NCI-H1436 (cell line): ENCODE measurements at regions not wholly inside any gene's neighbourhood (a gene's known extent, or its start where the extent isn't known, plus 50 kb on each side); places are given as distances from the start of the nearest gene placed in this dataset.
"Not testable (repeated sequence)": the region's sequence is repeated elsewhere in the genome, so short reads cannot be mapped to it uniquely, and the experiment has no call there.

ENCODE experiments used
- DNase-seq: peaks from one replicate; lab custom pipeline; 2025; lab: John Stamatoyannopoulos, UW

DNA sequence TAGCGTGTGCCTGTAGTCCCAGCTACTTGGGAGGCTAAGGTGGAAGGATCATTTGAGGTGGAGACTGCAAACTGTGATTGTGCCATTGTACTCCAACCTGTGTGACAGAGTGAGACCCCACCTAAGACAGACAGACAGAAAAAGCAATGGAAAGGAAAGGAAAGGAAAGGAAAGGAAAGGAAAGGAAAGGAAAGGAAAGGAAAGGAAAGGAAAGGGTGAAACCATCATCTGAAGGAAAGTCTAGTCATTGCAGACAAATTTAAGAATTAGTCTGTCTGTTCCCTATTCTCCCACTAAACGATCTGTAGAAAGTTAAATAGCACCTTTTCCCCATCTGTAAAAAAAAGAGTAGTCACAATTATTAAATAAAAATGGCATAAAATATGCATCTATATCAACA, 91.1 kb upstream of the SKAP2 start:
- DNase-seq: no peak

GRCh38 chr7:26954951-26955350, 90.6 kb upstream of the SKAP2 start:
- no peak for DNase-seq

- DNase-seq: no peak
Observed at GRCh38 chr7:26951407-26951950, 87.1 kb upstream of the SKAP2 start.

DNA sequence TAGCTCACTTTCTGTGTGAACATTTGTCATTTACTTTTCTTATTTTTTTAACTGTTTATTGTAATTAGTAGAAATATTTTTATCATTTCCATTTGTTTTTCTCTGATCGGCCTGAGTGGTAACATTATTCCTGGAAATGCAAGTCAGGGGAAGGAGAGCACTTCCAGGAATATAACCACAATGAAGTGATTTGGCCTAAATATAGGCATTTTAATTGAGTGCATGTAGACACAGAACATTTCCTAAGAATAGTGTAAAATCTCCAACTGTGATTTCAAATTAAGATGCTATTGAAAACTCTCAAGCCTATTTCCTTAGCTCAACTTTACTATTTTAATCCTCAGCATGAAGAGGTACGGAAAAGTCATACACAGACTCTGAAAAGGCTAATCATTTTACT, 86.5 kb upstream of the SKAP2 start:
- no peak for DNase-seq

DNA sequence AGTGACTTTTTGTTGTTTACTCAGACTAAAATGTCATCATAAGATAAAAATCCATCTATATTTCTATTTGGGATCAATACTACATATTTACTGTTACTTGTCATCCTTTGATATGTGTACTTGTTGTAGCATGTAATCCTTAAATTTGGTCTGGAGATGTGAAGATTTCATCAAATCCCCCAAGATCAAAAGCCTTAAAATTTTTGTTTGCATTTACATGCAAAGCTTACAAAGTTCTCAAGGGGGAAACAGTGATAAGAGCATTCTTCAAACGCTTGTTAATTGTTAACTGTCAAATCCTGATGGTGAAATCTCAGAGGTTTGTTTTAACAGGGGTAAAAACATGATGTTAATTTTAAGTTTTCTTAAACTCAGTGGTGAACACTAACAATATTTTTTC, 84.9 kb upstream of the SKAP2 start:
- no peak for DNase-seq

GRCh38 chr7:26948617-26949118, 84.3 kb upstream of the SKAP2 start:
- DNase-seq: no peak

- peak; percentile 4 for DNase-seq
Observed at GRCh38 chr7:26944501-26945358, 80.3 kb upstream of the SKAP2 start.

DNA sequence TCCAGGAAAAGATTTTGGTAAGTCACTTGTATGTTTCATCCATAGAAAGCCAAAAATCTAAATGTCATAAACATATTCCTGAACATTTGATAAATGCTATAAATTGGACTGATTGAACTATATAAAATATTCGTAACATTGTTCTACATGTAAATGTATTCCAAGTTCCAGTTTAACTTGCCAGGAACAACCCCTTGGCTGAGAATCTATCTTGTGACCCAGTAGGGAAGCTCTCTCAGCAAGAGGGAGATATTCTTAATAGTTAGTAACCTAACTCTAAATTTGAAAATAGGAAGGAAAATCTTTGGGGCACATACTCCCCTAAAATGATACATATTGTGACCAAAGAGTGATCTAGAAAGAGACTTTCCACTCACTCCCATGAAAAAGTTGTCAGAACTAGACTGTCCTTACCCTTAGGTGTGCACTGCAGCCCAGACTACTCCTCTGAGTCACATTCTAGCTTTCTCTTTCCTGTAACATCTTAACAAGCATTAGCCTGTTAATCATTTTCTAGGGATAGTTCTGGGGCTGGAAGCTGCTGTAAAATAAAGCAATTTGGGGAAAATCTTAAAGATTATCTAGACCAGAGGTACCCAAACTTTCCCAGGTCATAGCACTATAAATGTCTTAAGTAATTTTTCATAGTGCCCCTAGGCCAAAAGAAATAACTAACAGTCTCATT, 73.7 kb upstream of the SKAP2 start:
- no peak for DNase-seq

GRCh38 chr7:26937306-26937705, 72.9 kb upstream of the SKAP2 start:
- DNase-seq: no peak

DNA sequence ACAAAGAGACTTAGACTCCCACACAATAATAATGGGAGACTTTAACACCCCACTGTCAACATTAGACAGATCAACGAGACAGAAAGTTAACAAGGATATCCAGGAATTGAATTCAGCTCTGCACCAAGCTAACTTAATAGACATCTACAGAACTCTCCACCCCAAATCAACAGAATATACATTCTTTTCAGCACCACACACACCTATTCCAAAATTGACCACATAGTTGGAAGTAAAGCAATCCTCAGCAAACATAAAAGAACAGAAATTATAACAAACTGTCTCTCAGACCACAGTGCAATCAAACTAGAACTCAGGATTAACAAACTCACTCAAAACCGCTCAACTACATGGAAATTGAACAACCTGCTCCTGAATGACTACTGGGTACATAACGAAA, 68.2 kb upstream of the SKAP2 start:
- DNase-seq: not testable (repeated sequence)

GRCh38 chr7:26930845-26931244, 66.5 kb upstream of the SKAP2 start:
- DNase-seq: no peak

GRCh38 chr7:26930201-26930600, 65.8 kb upstream of the SKAP2 start:
- no peak for DNase-seq

DNA sequence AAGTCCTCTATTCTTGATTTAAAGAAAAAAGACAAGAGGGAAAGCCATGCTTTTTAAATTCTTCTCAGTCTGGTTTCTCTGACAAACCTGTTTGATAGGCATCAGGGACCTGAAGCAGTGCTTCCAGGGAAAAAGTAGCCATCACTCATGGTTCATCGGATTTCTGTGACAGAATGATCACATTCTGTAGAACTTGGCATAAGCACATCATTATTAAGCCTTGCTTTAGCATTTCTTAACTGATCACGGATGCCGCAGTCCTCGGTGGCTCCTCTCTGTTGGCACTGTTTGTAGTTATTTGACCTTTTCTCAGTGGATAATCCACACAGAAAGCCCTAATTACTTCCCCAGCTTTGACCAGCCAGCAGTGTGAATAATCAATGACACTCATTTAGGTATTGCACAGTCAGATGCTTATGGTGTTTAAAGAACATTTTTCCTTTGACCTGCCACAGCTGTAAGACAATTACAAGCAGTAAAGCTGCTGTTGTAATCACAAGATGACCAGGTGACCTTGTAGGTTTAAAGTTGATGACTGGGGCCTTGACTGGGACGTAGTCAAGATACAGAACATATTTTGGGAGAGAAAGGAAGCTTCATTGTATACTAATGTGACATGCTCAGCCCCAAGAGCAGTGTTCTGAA, 64.4 kb upstream of the SKAP2 start:
- no peak for DNase-seq

- no peak for DNase-seq
Observed at GRCh38 chr7:26925768-26926167, 61.4 kb upstream of the SKAP2 start.

- no peak for DNase-seq
Observed at GRCh38 chr7:26924149-26924767, 59.9 kb upstream of the SKAP2 start.

DNA sequence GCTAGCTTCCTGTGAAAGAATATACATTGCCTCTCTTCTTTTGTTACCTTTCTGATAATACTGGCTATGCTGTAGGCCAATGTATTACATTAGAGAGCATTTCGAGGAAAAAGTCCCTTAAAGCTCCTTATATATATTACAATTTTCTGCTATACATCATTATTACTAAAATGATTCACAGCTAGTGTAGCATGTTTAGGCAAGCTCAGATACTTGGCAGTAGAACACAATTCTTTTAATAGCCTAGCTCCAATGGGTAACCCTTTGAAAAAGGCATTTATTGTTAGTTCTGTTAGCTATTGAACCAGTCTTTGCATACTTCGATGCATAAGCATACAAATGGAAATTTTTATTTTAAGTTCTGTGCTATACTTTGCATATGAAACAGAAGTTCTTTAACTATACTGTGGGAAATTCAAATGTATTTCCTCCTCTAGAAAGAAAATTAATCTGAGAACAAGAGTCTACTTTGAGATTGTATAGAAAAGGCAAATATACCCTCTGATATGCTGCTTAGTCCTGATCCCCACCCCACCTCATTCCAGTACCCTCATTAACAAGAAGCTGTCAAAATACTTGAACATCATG, 55.6 kb upstream of the SKAP2 start:
- no peak for DNase-seq

DNA sequence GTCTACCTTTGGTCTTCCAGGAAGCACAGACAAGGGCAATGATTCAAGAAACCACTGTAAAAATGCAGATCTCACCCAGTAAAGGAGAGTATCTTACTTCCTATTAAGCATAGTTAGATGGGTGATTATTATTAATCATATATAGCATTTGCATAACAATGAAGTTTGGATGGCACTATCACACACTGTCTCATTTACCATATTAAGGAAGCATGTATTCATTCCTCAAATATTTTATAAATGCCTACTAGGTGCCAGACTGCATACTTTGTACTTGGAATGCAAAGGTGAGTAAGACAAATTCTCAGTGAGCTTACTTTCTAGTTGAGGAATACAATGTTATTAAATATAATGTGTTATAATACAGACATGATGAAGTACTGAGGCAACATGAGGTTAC, 53.9 kb upstream of the SKAP2 start:
- no peak for DNase-seq

- DNase-seq: no peak
Observed at GRCh38 chr7:26916779-26917320, 52.5 kb upstream of the SKAP2 start.

- no peak for DNase-seq
Observed at GRCh38 chr7:26916336-26916735, 51.9 kb upstream of the SKAP2 start.
